ENCODE measurements at regions not wholly inside any gene's neighbourhood (a gene's known extent, or its start where the extent isn't known, plus 50 kb on each side); places are given as distances from the start of the nearest gene placed in this dataset.

GRCh38 chr3:56921573-56922453 is 120.1 kb upstream of the ARHGEF3 start:
- no peak for DNase-seq

GRCh38 chr3:56919797-56920195 is 118.0 kb upstream of the ARHGEF3 start:
- DNase-seq = no peak

- no peak for DNase-seq
These were observed 117.5 kb upstream of the ARHGEF3 start for GRCh38 chr3:56919137-56919796.

GRCh38 chr3:56918111-56918568 is 116.4 kb upstream of the ARHGEF3 start:
- no peak for DNase-seq

- no peak for DNase-seq
These were observed 115.8 kb upstream of the ARHGEF3 start for GRCh38 chr3:56917361-56918110.

GRCh38 chr3:56916716-56917360 is 115.1 kb upstream of the ARHGEF3 start:
- no peak for DNase-seq

- no peak for DNase-seq
These were observed 114.3 kb upstream of the ARHGEF3 start for GRCh38 chr3:56915966-56916586.

- DNase-seq = no peak
These were observed 112.9 kb upstream of the ARHGEF3 start for GRCh38 chr3:56914646-56915045.

- DNase-seq = no peak
These were observed 109.6 kb upstream of the ARHGEF3 start for GRCh38 chr3:56911363-56911762.

GRCh38 chr3:56909349-56909748 is 107.6 kb upstream of the ARHGEF3 start:
- DNase-seq = no peak

- DNase-seq = no peak
These were observed 106.3 kb upstream of the ARHGEF3 start for GRCh38 chr3:56908004-56908403.

- no peak for DNase-seq
These were observed 102.9 kb upstream of the ARHGEF3 start for GRCh38 chr3:56904552-56905215.

- DNase-seq = no peak
These were observed 101.6 kb upstream of the ARHGEF3 start for GRCh38 chr3:56903231-56903782.

GRCh38 chr3:56902468-56903160 is 100.9 kb upstream of the ARHGEF3 start:
- no peak for DNase-seq

GRCh38 chr3:56900801-56901200 is 99.1 kb upstream of the ARHGEF3 start:
- DNase-seq = no peak

GRCh38 chr3:56899851-56900250 is 98.1 kb upstream of the ARHGEF3 start:
- no peak for DNase-seq

GRCh38 chr3:56899078-56899477 is 97.3 kb upstream of the ARHGEF3 start:
- DNase-seq = no peak

- no peak for DNase-seq
These were observed 94.6 kb upstream of the ARHGEF3 start for GRCh38 chr3:56896357-56896756.

- DNase-seq = no peak
These were observed 93.2 kb upstream of the ARHGEF3 start for GRCh38 chr3:56894881-56895431.

- DNase-seq = no peak
These were observed 88.8 kb upstream of the ARHGEF3 start for GRCh38 chr3:56890448-56891091.

All from NCI-H82 (cell line).